Keratinocyte (primary cell): ENCODE measurements at regions not wholly inside any gene's neighbourhood (a gene's known extent, or its start where the extent isn't known, plus 50 kb on each side); places are given as distances from the start of the nearest gene placed in this dataset.

ENCODE experiments used
- DNase-seq: peaks from one replicate; pipeline ENCODE4 v3.0.0-alpha.2; 2011; ENCODE audit warnings: low read depth, missing footprints, low spot score
- FAIRE-seq: peaks from 2 replicates; lab custom pipeline; 2011; peaks lifted over from hg19 to GRCh38; lab: Jason Lieb, UNC
- H2AFZ ChIP-seq: 2 replicates; pipeline ENCODE4 v1.6.0; 2012; ENCODE audit warnings: low read length, control low read depth, inconsistent platforms; ENCODE audit not compliant: control insufficient read depth
- H3K27ac ChIP-seq: 2 replicates; pipeline ENCODE4 v1.5.1; 2011; ENCODE audit warnings: low read length; ENCODE audit not compliant: control insufficient read depth, insufficient read depth
- H3K27me3 ChIP-seq: 3 replicates; pipeline ENCODE4 v1.6.0; 2011; ENCODE audit warnings: low read length; ENCODE audit not compliant: control insufficient read depth, insufficient read depth; ENCODE audit errors: extremely low read depth
- H3K36me3 ChIP-seq, 2 experiments: 2 replicates in 1 of 2; 3 replicates in 1 of 2; pipeline ENCODE4 v1.5.1; 2011; ENCODE audit warnings: low read length in 2 of 2, mild to moderate bottlenecking in 1 of 2; ENCODE audit not compliant: control insufficient read depth in 2 of 2, insufficient read depth in 2 of 2; ENCODE audit errors: extremely low read depth in 1 of 2
- H3K4me1 ChIP-seq: 3 replicates; pipeline ENCODE4 v1.5.1; 2011; ENCODE audit warnings: low read length; ENCODE audit not compliant: control insufficient read depth, insufficient read depth; ENCODE audit errors: extremely low read depth
- H3K4me2 ChIP-seq: 3 replicates; pipeline ENCODE4 v1.6.0; 2011; ENCODE audit warnings: low read depth, low read length; ENCODE audit not compliant: control insufficient read depth, insufficient read depth; ENCODE audit errors: extremely low read depth
- H3K4me3 ChIP-seq, 3 experiments: fragments of 200-600 bp in 1 of 3; sonication (generic) in 1 of 3; 2 replicates in 2 of 3; 3 replicates in 1 of 3; pipeline ENCODE4 v1.5.1; 2011 to 2016; ENCODE audit warnings: low read length in 3 of 3, mild to moderate bottlenecking in 3 of 3, control low read depth in 2 of 3, inconsistent platforms in 1 of 3, low read depth in 1 of 3, mixed read lengths in 1 of 3, mixed run types in 1 of 3, moderate library complexity in 1 of 3; ENCODE audit not compliant: control insufficient read depth in 2 of 3, insufficient read depth in 2 of 3; ENCODE audit errors: extremely low read depth in 1 of 3
- H3K79me2 ChIP-seq: 2 replicates; pipeline ENCODE4 v1.6.0; 2012; ENCODE audit warnings: low read length; ENCODE audit not compliant: control insufficient read depth, insufficient read depth
- H3K9ac ChIP-seq: 3 replicates; pipeline ENCODE4 v1.6.0; 2011; ENCODE audit warnings: low read length; ENCODE audit not compliant: control insufficient read depth, insufficient read depth; ENCODE audit errors: extremely low read depth
- H3K9me1 ChIP-seq: 3 replicates; pipeline ENCODE4 v1.6.0; 2011; ENCODE audit warnings: low read length; ENCODE audit not compliant: control insufficient read depth, insufficient read depth; ENCODE audit errors: extremely low read depth
- H3K9me3 ChIP-seq: 2 replicates; pipeline ENCODE4 v1.5.1; 2012; ENCODE audit warnings: low read depth, low read length; ENCODE audit not compliant: control insufficient read depth
- H4K20me1 ChIP-seq: 3 replicates; pipeline ENCODE4 v1.6.0; 2011; ENCODE audit warnings: low read length; ENCODE audit not compliant: control insufficient read depth, insufficient read depth; ENCODE audit errors: extremely low read depth
- EZH2 ChIP-seq: IDR thresholded peaks from one replicate; pipeline ENCODE4 v1.6.1; 2012; ENCODE audit warnings: inconsistent platforms, mild to moderate bottlenecking, low read length, moderate library complexity
- dilution Hi-C: fragments of 300-500 bp; cut with MboI; formaldehyde crosslinking; loops from one replicate; pipeline ENCODE4 v1.7.0; 2020; ENCODE audit warnings: low sequenced_read_pairs; ENCODE audit not compliant: extremely low pct_ligation_motif_present
- TF ChIP-seq, protein P1 (sequence below), 3 experiments: IDR thresholded peaks in 1 of 3; conservative IDR thresholded peaks in 1 of 3; optimal IDR thresholded peaks in 1 of 3; 2 replicates in 2 of 3; 3 replicates in 1 of 3; pipeline versions ENCODE3 to v1.5.1; 2011; ENCODE audit warnings: low read length in 3 of 3, mild to moderate bottlenecking in 3 of 3, moderate library complexity in 2 of 3, control low read depth in 1 of 3, inconsistent platforms in 1 of 3; ENCODE audit not compliant: insufficient read depth in 2 of 3; ENCODE audit errors: extremely low read depth in 1 of 3

DNA sequence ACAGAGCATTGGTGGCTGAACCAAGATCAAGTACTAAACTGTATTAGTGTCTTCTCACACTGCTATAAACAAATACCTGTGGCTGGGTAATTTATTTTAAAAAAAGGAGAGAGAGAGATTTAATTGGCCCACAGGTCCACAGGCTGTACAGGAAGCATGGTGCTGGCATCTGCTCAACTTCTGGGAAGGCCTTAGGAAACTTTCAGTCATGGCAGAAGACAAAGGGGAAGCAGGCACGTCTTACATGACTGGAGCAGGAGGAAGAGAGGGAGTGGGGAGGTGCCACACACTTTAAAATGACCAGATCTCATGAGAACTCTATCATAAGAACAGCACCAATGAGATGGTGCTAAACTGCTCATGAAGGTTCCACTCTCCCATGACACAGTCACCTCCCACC, 95.2 kb upstream of the JCAD start:
- no peak for FAIRE-seq

DNA sequence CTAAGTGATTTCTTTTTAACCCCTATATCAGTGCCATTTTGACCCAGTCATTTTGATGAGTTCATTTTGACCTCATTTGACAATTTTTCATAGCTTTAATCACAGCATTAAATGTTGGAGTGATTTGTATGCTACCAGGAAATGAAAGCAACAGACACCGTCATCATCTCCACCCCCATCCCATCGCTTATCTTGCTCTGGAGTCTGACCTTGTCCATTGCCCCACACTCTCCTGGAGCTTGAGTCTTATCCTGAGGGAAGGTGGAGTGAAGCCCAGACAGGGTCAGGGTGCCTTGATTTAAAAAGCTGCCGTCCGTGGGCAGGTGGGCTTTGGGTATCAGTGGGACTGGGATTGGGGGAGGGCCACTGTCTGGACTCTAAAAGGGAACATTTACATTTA, 94.7 kb upstream of the JCAD start:
- Histone ChIP-seq H3K79me2 (no peaks in the 10 kb centered on the region), H3K4me2 (no peak overlapping the region), H3K36me3 (no peaks in the 10 kb centered on the region), H3K9me3 (no peaks in the 10 kb centered on the region), H2AFZ (no peak overlapping the region), H3K9ac (no peak overlapping the region), H3K27ac (no peak overlapping the region), H4K20me1 (no peaks in the 10 kb centered on the region), H3K9me1 (no peaks in the 10 kb centered on the region), H3K27me3 (no peaks in the 10 kb centered on the region), H3K4me3 (no peak overlapping the region), H3K4me1 (no peaks in the 10 kb centered on the region)
- DNase-seq (no peak), FAIRE-seq (no peak)
- dilution Hi-C loops = no loop called here
- no peak for TF ChIP-seq EZH2
- TF ChIP-seq, protein P1, sequence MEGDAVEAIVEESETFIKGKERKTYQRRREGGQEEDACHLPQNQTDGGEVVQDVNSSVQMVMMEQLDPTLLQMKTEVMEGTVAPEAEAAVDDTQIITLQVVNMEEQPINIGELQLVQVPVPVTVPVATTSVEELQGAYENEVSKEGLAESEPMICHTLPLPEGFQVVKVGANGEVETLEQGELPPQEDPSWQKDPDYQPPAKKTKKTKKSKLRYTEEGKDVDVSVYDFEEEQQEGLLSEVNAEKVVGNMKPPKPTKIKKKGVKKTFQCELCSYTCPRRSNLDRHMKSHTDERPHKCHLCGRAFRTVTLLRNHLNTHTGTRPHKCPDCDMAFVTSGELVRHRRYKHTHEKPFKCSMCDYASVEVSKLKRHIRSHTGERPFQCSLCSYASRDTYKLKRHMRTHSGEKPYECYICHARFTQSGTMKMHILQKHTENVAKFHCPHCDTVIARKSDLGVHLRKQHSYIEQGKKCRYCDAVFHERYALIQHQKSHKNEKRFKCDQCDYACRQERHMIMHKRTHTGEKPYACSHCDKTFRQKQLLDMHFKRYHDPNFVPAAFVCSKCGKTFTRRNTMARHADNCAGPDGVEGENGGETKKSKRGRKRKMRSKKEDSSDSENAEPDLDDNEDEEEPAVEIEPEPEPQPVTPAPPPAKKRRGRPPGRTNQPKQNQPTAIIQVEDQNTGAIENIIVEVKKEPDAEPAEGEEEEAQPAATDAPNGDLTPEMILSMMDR (optimal IDR thresholded peaks at IDR 0.05 in 1 of 3, IDR thresholded peaks at IDR 0.05 in 1 of 3, conservative IDR thresholded peaks at IDR 0.05 in 1 of 3; ENCODE audit: extremely low read depth in 1 of 3, insufficient read depth in 2 of 3, low read length in 3 of 3) = no peak

More for the DNA sequence above, 95.2 kb upstream of the JCAD start:
- Histone ChIP-seq H3K9ac (no peak overlapping the region), H4K20me1 (no peaks in the 10 kb centered on the region), H3K4me3 (no peak overlapping the region), H3K27me3 (no peaks in the 10 kb centered on the region), H3K79me2 (no peaks in the 10 kb centered on the region), H2AFZ (no peak overlapping the region), H3K4me1 (no peaks in the 10 kb centered on the region), H3K9me1 (no peaks in the 10 kb centered on the region), H3K27ac (no peak overlapping the region), H3K9me3 (no peaks in the 10 kb centered on the region), H3K4me2 (no peak overlapping the region), H3K36me3 (no peaks in the 10 kb centered on the region)
- no peak for TF ChIP-seq EZH2
- TF ChIP-seq, protein P1 (optimal IDR thresholded peaks at IDR 0.05 in 1 of 3, IDR thresholded peaks at IDR 0.05 in 1 of 3, conservative IDR thresholded peaks at IDR 0.05 in 1 of 3; ENCODE audit: extremely low read depth in 1 of 3, insufficient read depth in 2 of 3, low read length in 3 of 3) = no peak
- dilution Hi-C loops = no loop called here
- no peak for DNase-seq
